AG20443 (cell line): ENCODE measurements at regions not wholly inside any gene's neighbourhood (a gene's known extent, or its start where the extent isn't known, plus 50 kb on each side); places are given as distances from the start of the nearest gene placed in this dataset.
A peak's percentile ranks its signal among the peaks of the same experiment; 100 is the strongest.

Experiments used
- DNase-seq: peaks from one replicate; pipeline ENCODE4 v3.0.0; 2012; ENCODE audit warnings: low spot score, mixed read lengths

GRCh38 chrX:8971116-8971515 lies 62.8 kb downstream of the FAM9B start:
- peak; percentile 29 for DNase-seq

GRCh38 chrX:8969378-8969777 lies 64.5 kb downstream of the FAM9B start:
- no peak for DNase-seq

- no peak for DNase-seq
Measured at GRCh38 chrX:8967461-8967860, 66.5 kb downstream of the FAM9B start.

- peak; percentile 42 for DNase-seq
Measured at GRCh38 chrX:8960957-8961468, 72.9 kb downstream of the FAM9B start.

- DNase-seq, result peak; percentile 14
Measured at GRCh38 chrX:8955511-8955910, 78.4 kb downstream of the FAM9B start.

- no peak for DNase-seq
Measured at GRCh38 chrX:8946563-8946962, 87.4 kb downstream of the FAM9B start.

GRCh38 chrX:8939322-8939721 lies 94.6 kb downstream of the FAM9B start:
- no peak for DNase-seq

GRCh38 chrX:8927701-8928100 lies 106.2 kb downstream of the FAM9B start:
- DNase-seq, result no peak

- no peak for DNase-seq
Measured at GRCh38 chrX:8927066-8927635, 106.8 kb downstream of the FAM9B start.

GRCh38 chrX:8921615-8922014 lies 112.3 kb downstream of the FAM9B start:
- no peak for DNase-seq

- no peak for DNase-seq
Measured at GRCh38 chrX:8919801-8920200, 114.1 kb downstream of the FAM9B start.

- DNase-seq, result no peak
Measured at GRCh38 chrX:8916697-8917096, 115.5 kb upstream of the FAM9A start.

- peak; percentile 14 for DNase-seq
Measured at GRCh38 chrX:8914681-8915080, 113.5 kb upstream of the FAM9A start.

- DNase-seq, result peak; percentile 73
Measured at GRCh38 chrX:8913655-8914409, 112.6 kb upstream of the FAM9A start.

- DNase-seq, result no peak
Measured at GRCh38 chrX:8907688-8908087, 106.5 kb upstream of the FAM9A start.

GRCh38 chrX:8906299-8906938 lies 105.2 kb upstream of the FAM9A start:
- DNase-seq, result peak; percentile 25

- peak; percentile 38 for DNase-seq
Measured at GRCh38 chrX:8897259-8897658, 96.1 kb upstream of the FAM9A start.

GRCh38 chrX:8890794-8891193 lies 89.6 kb upstream of the FAM9A start:
- DNase-seq, result no peak

- DNase-seq, result no peak
Measured at GRCh38 chrX:8887004-8887403, 85.8 kb upstream of the FAM9A start.

GRCh38 chrX:8879750-8880149 lies 78.6 kb upstream of the FAM9A start:
- peak; percentile 12 for DNase-seq

GRCh38 chrX:8873956-8874355 lies 72.8 kb upstream of the FAM9A start:
- DNase-seq, result no peak

GRCh38 chrX:8873102-8873501 lies 71.9 kb upstream of the FAM9A start:
- DNase-seq, result no peak

GRCh38 chrX:8870411-8870810 lies 69.2 kb upstream of the FAM9A start:
- DNase-seq, result peak; percentile 11
